B cell (primary cell): ENCODE measurements at regions not wholly inside any gene's neighbourhood (a gene's known extent, or its start where the extent isn't known, plus 50 kb on each side); places are given as distances from the start of the nearest gene placed in this dataset.
A peak's percentile ranks its signal among the peaks of the same experiment; 100 is the strongest.

Experiments
- ATAC-seq: fragments of 200-7000 bp; cut with Tn5 transposase; one replicate; pipeline ENCODE4 v1.10.0; 2021; ENCODE audit warnings: low read depth, mild to moderate bottlenecking, moderate number of reproducible peaks, moderate library complexity
- CTCF ChIA-PET: fragments of 350-600 bp; sonication (Branson Sonifier 250); formaldehyde crosslinking; loops from one replicate; lab custom pipeline; 2021; ENCODE audit warnings: antibody characterized with exemption, inconsistent platforms; lab: Charles Lee
- POLR2A ChIA-PET: fragments of 350-600 bp; sonication (Branson Sonifier 250); formaldehyde crosslinking; loops from one replicate; lab custom pipeline; 2021; ENCODE audit warnings: antibody characterized with exemption; lab: Charles Lee
- DNase-seq: peaks from one replicate; pipeline ENCODE4 v3.0.0; 2013
- H2AFZ ChIP-seq: 2 replicates; pipeline ENCODE4 v1.6.1; 2012; ENCODE audit warnings: mild to moderate bottlenecking, low read depth, low read length; ENCODE audit not compliant: insufficient read depth, poor library complexity, severe bottlenecking
- H3K27ac ChIP-seq, 2 donors: 1 replicate in 1 of 2; 2 replicates in 1 of 2; pipeline ENCODE4 v1.5.1; 2012 to 2013; ENCODE audit warnings: low read length in 2 of 2, mild to moderate bottlenecking in 2 of 2, moderate library complexity in 1 of 2
- H3K27me3 ChIP-seq, 4 experiments: fragments of 200-600 bp in 1 of 4; sonication (generic) in 1 of 4; replicated peaks in 1 of 4; 1 replicate in 2 of 4; 2 replicates in 2 of 4; pipeline versions ENCODE4 v1.6.1 to v1.7.0; 2013 to 2016; ENCODE audit warnings: low read length in 3 of 4, mild to moderate bottlenecking in 2 of 4, mixed read lengths in 1 of 4, moderate library complexity in 1 of 4; ENCODE audit not compliant: insufficient read depth in 4 of 4, control insufficient read depth in 3 of 4; ENCODE audit errors: control extremely low read depth in 1 of 4
- H3K36me3 ChIP-seq, 2 experiments: replicated peaks in 1 of 2; 1 replicate in 1 of 2; 2 replicates in 1 of 2; pipeline versions ENCODE4 v1.6.1 to v1.7.1; 2013; ENCODE audit warnings: low read length in 1 of 2; ENCODE audit not compliant: insufficient read depth in 2 of 2, control insufficient read depth in 1 of 2; ENCODE audit errors: control extremely low read depth in 1 of 2, extremely low read depth in 1 of 2
- H3K4me1 ChIP-seq, 2 donors: fragments of 200-600 bp in 1 of 2; sonication (generic) in 1 of 2; 1 replicate in 1 of 2; 2 replicates in 1 of 2; pipeline versions ENCODE4 v1.5.1 to v1.6.1; 2013 to 2017; ENCODE audit warnings: low read length in 2 of 2; ENCODE audit not compliant: control insufficient read depth in 2 of 2, insufficient read depth in 2 of 2
- H3K4me2 ChIP-seq: replicated peaks from 2 replicates; pipeline ENCODE3; 2012; ENCODE audit warnings: mild to moderate bottlenecking, low read depth, low read length; ENCODE audit not compliant: poor library complexity, severe bottlenecking
- H3K4me3 ChIP-seq, 5 experiments: fragments of 200-600 bp in 1 of 5; sonication (generic) in 1 of 5; 1 replicate in 3 of 5; 2 replicates in 2 of 5; pipeline versions ENCODE4 v1.5.1 to v1.7.0; 2011 to 2016; ENCODE audit warnings: low read length in 4 of 5, mild to moderate bottlenecking in 4 of 5, low read depth in 2 of 5, control low read depth in 1 of 5, moderate library complexity in 1 of 5; ENCODE audit not compliant: insufficient read depth in 1 of 5; ENCODE audit errors: control extremely low read depth in 1 of 5, extremely low read depth in 1 of 5
- H3K79me2 ChIP-seq: fragments of 200-600 bp; sonication (generic); one replicate; pipeline ENCODE4 v1.6.0; 2016; ENCODE audit warnings: low read length; ENCODE audit not compliant: control insufficient read depth, insufficient read depth
- H3K9ac ChIP-seq: fragments of 200-600 bp; sonication (generic); 2 replicates; pipeline ENCODE4 v1.6.1; 2017; ENCODE audit warnings: mild to moderate bottlenecking, low read length, moderate library complexity
- H3K9me3 ChIP-seq, 3 donors: one replicate each; pipeline versions ENCODE4 v1.6.1 to v1.7.1; 2013; ENCODE audit warnings: low read length in 2 of 3; ENCODE audit not compliant: control insufficient read depth in 2 of 3, insufficient read depth in 1 of 3; ENCODE audit errors: control extremely low read depth in 1 of 3
- H4K20me1 ChIP-seq: 2 replicates; pipeline ENCODE4 v1.6.0; 2012; ENCODE audit warnings: mild to moderate bottlenecking, low read length; ENCODE audit not compliant: insufficient read depth, control insufficient read depth, poor library complexity, severe bottlenecking
- H3K27ac Mint-ChIP-seq: one replicate; pipeline ENCODE4 v1.8.0; 2021; ENCODE audit warnings: mixed read lengths
- H3K27me3 Mint-ChIP-seq: one replicate; pipeline ENCODE4 v1.8.0; 2021; ENCODE audit warnings: mixed read lengths
- H3K4me1 Mint-ChIP-seq: one replicate; pipeline ENCODE4 v1.8.0; 2021; ENCODE audit warnings: mixed read lengths
- H3K4me3 Mint-ChIP-seq: one replicate; pipeline ENCODE4 v1.8.0; 2021; ENCODE audit warnings: mixed read lengths
- H3K9me3 Mint-ChIP-seq: one replicate; pipeline ENCODE4 v1.8.0; 2022; ENCODE audit warnings: mixed read lengths; ENCODE audit not compliant: insufficient read depth
- CTCF ChIP-seq: fragments of 200-600 bp; IDR thresholded peaks from one replicate; pipeline ENCODE4 v1.8.0; 2022; ENCODE audit warnings: antibody characterized with exemption, mild to moderate bottlenecking
- EZH2 ChIP-seq: IDR thresholded peaks from 2 replicates; pipeline ENCODE4 v1.6.1; 2012; ENCODE audit warnings: borderline replicate concordance, low read depth, mild to moderate bottlenecking, moderate library complexity, low read length; ENCODE audit not compliant: insufficient read depth, poor library complexity, severe bottlenecking
- WGBS: methylation state at CpG from one replicate; pipeline ENCODE4 v1.1.5; 2013; ENCODE audit warnings: missing lambda C conversion rate; ENCODE audit not compliant: insufficient coverage; 5-methylcytosine and 5-hydroxymethylcytosine counted together
- intact Hi-C: fragments of 100-400 bp; cut with micrococcal nuclease; formaldehyde crosslinking; loops from one replicate; pipeline ENCODE4 v1.10.0; 2022

- Histone ChIP-seq H3K9ac (no peak overlapping the region), H4K20me1 (no peaks in the 10 kb centered on the region), H3K79me2 (no peaks in the 10 kb centered on the region), H3K4me3 (no peak overlapping the region), H3K27me3 (no peaks in the 10 kb centered on the region), H3K36me3 (no peaks in the 10 kb centered on the region), H2AFZ (no peak overlapping the region), H3K9me3 (peaks cover 0 to 1% (median 0%) of the 10 kb centered on the region in 3 donors), H3K27ac (no peak overlapping the region), H3K4me1 (no peaks in the 10 kb centered on the region), H3K4me2 (no peak overlapping the region)
- peak; percentile 73 for TF ChIP-seq CTCF
- TF ChIP-seq EZH2 = no peak
- ChIA-PET POLR2A (no interaction called here), CTCF (interaction anchor here (0.5 to 3.2 kb wide), 12 partner anchors 10 to 593 kb away, joined by 3 to 26 read pairs (median 4); partner anchors contain the start of gene MMAA)
- intact Hi-C loops = loop anchor here (2.0 kb wide), 3 partner anchors 323 to 385 kb away; partner anchors contain the start of gene MMAA
- no CpG with 5 or more reads among the region's 1 CpG for WGBS
- Mint-ChIP-seq H3K4me1 (no peaks in the 10 kb centered on the region), H3K4me3 (no peak overlapping the region), H3K27me3 (peaks cover 8% of the 10 kb centered on the region), H3K9me3 (no peaks in the 10 kb centered on the region), H3K27ac (no peak overlapping the region)
- peak; percentile 53 for ATAC-seq
- DNase-seq = peak; percentile 59
These were observed 53.8 kb upstream of the OTUD4 start for GRCh38 chr4:145234091-145234706.

GRCh38 chr4:145231906-145232700, 51.7 kb upstream of the OTUD4 start:
- intact Hi-C loops = no loop called here
- H3K27ac ChIP-seq = no peak overlapping the region

More at GRCh38 chr4:145231906-145232700, 51.7 kb upstream of the OTUD4 start:
- DNase-seq (no peak), ATAC-seq (no peak)
- Histone ChIP-seq H2AFZ (no peak overlapping the region), H3K4me2 (no peak overlapping the region), H3K79me2 (no peaks in the 10 kb centered on the region), H3K4me3 (no peak overlapping the region), H4K20me1 (no peaks in the 10 kb centered on the region), H3K9ac (no peak overlapping the region), H3K4me1 (no peaks in the 10 kb centered on the region), H3K36me3 (no peaks in the 10 kb centered on the region), H3K27me3 (no peaks in the 10 kb centered on the region), H3K9me3 (no peaks in the 10 kb centered on the region)
- ChIA-PET POLR2A (no interaction called here), CTCF (interaction anchor here (1.5 to 3.2 kb wide), 2 partner anchors 385 kb away, joined by 8 to 26 read pairs; no protein-coding TSS in a partner anchor)
- Mint-ChIP-seq H3K4me3 (no peak overlapping the region), H3K27me3 (peaks cover 8% of the 10 kb centered on the region), H3K9me3 (no peaks in the 10 kb centered on the region), H3K4me1 (no peaks in the 10 kb centered on the region), H3K27ac (no peak overlapping the region)
- 92% methylated on average over 4 of the region's 8 CpGs for WGBS
- TF ChIP-seq CTCF (no peak), EZH2 (no peak)
